Ishikawa (cell line): ENCODE measurements at regions not wholly inside any gene's neighbourhood (a gene's known extent, or its start where the extent isn't known, plus 50 kb on each side); places are given as distances from the start of the nearest gene placed in this dataset.
A peak's percentile ranks its signal among the peaks of the same experiment; 100 is the strongest.

Source experiments
- CEBPB ChIP-seq: IDR thresholded peaks from 2 replicates; pipeline ENCODE4 v1.6.1; 2012
- CREB1 ChIP-seq: IDR thresholded peaks from 2 replicates; pipeline ENCODE4 v1.6.1; 2012; ENCODE audit warnings: low read depth
- EGR1 ChIP-seq: IDR thresholded peaks from 2 replicates; pipeline ENCODE4 v1.6.1; 2012
- EP300 ChIP-seq: IDR thresholded peaks from 2 replicates; pipeline ENCODE4 v1.6.1; 2012; ENCODE audit warnings: borderline replicate concordance
- FOXM1 ChIP-seq: IDR thresholded peaks from 2 replicates; pipeline ENCODE4 v1.6.1; 2012; ENCODE audit warnings: low read depth, borderline replicate concordance
- NFIC ChIP-seq: IDR thresholded peaks from 2 replicates; pipeline ENCODE4 v1.6.1; 2012
- RAD21 ChIP-seq: IDR thresholded peaks from 2 replicates; pipeline ENCODE4 v1.6.1; 2012; ENCODE audit warnings: low read depth
- REST ChIP-seq: IDR thresholded peaks from 2 replicates; pipeline ENCODE4 v1.6.1; 2012; ENCODE audit warnings: low read depth, mild to moderate bottlenecking
- TAF1 ChIP-seq: IDR thresholded peaks from 2 replicates; pipeline ENCODE4 v1.6.1; 2012; ENCODE audit warnings: low read depth, mild to moderate bottlenecking
- TEAD4 ChIP-seq: IDR thresholded peaks from 2 replicates; pipeline ENCODE4 v1.6.1; 2012
- YY1 ChIP-seq: IDR thresholded peaks from 2 replicates; pipeline ENCODE4 v1.6.1; 2012; ENCODE audit warnings: low read depth
- ZBTB7A ChIP-seq: IDR thresholded peaks from 2 replicates; pipeline ENCODE4 v1.6.1; 2012; ENCODE audit warnings: low read depth
- TF ChIP-seq, protein P1 (sequence below): IDR thresholded peaks from 2 replicates; pipeline ENCODE4 v1.6.1; 2012
- TF ChIP-seq, protein P2 (sequence below): IDR thresholded peaks from 2 replicates; pipeline ENCODE4 v1.6.1; 2012

GRCh38 chr10:55989188-55989587, 371.9 kb downstream of the ZWINT start:
- TF ChIP-seq EP300 (no peak), REST (no peak), YY1 (no peak), TAF1 (no peak), RAD21 (peak; percentile 9; the same call in 1 of the 2 replicates), TEAD4 (no peak), EGR1 (no peak), CREB1 (no peak), FOXM1 (no peak), NFIC (no peak), ZBTB7A (no peak), CEBPB (no peak)
- TF ChIP-seq, protein P1, sequence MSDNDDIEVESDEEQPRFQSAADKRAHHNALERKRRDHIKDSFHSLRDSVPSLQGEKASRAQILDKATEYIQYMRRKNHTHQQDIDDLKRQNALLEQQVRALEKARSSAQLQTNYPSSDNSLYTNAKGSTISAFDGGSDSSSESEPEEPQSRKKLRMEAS: no peak
- TF ChIP-seq, protein P2, sequence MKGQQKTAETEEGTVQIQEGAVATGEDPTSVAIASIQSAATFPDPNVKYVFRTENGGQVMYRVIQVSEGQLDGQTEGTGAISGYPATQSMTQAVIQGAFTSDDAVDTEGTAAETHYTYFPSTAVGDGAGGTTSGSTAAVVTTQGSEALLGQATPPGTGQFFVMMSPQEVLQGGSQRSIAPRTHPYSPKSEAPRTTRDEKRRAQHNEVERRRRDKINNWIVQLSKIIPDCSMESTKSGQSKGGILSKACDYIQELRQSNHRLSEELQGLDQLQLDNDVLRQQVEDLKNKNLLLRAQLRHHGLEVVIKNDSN: no peak
